Hepatocyte (in vitro differentiated cells): ENCODE measurements at regions not wholly inside any gene's neighbourhood (a gene's known extent, or its start where the extent isn't known, plus 50 kb on each side); places are given as distances from the start of the nearest gene placed in this dataset.
A peak's percentile ranks its signal among the peaks of the same experiment; 100 is the strongest.

Experiments used
- DNase-seq: peaks from one replicate; pipeline ENCODE4 v3.0.0-alpha.2; 2016; ENCODE audit warnings: low spot score
- H2AFZ ChIP-seq: fragments of 200-600 bp; sonication (generic); 2 replicates; pipeline ENCODE4 v1.6.0; 2016; ENCODE audit warnings: antibody characterized with exemption, mild to moderate bottlenecking
- H3K27ac ChIP-seq: fragments of 200-600 bp; sonication (generic); 2 replicates; pipeline ENCODE4 v1.5.1; 2016; ENCODE audit warnings: mild to moderate bottlenecking
- H3K27me3 ChIP-seq: fragments of 200-600 bp; sonication (generic); 2 replicates; pipeline ENCODE4 v1.6.1; 2016
- H3K36me3 ChIP-seq: fragments of 200-600 bp; sonication (generic); replicated peaks from 2 replicates; pipeline ENCODE4 v1.5.1; 2016; ENCODE audit warnings: low read depth; ENCODE audit not compliant: insufficient read depth
- H3K4me1 ChIP-seq: fragments of 200-600 bp; sonication (generic); 2 replicates; pipeline ENCODE4 v1.5.1; 2016; ENCODE audit warnings: mild to moderate bottlenecking, moderate library complexity; ENCODE audit not compliant: insufficient read depth
- H3K4me2 ChIP-seq: fragments of 200-600 bp; sonication (generic); 2 replicates; pipeline ENCODE4 v1.6.0; 2016
- H3K4me3 ChIP-seq: fragments of 200-600 bp; sonication (generic); 2 replicates; pipeline ENCODE4 v1.5.1; 2016; ENCODE audit warnings: mild to moderate bottlenecking
- H3K79me2 ChIP-seq: fragments of 200-600 bp; sonication (generic); 2 replicates; pipeline ENCODE4 v1.6.0; 2017; ENCODE audit warnings: mild to moderate bottlenecking
- H3K9me2 ChIP-seq: fragments of 200-600 bp; sonication (generic); replicated peaks from 2 replicates; pipeline ENCODE4 v1.6.0; 2017; ENCODE audit warnings: mild to moderate bottlenecking; ENCODE audit not compliant: insufficient read depth
- H3K9me3 ChIP-seq: fragments of 200-600 bp; sonication (generic); 2 replicates; pipeline ENCODE4 v1.5.1; 2016; ENCODE audit warnings: low read depth, mild to moderate bottlenecking
- H4K20me1 ChIP-seq: fragments of 200-600 bp; sonication (generic); 2 replicates; pipeline ENCODE4 v1.6.0; 2016; ENCODE audit warnings: mild to moderate bottlenecking; ENCODE audit not compliant: insufficient read depth, poor library complexity, severe bottlenecking
- EZH2 ChIP-seq: fragments of 200-600 bp; sonication (generic); IDR thresholded peaks from 2 replicates; pipeline ENCODE4 v1.6.1; 2016; ENCODE audit warnings: antibody characterized with exemption, mild to moderate bottlenecking, borderline replicate concordance
- EZH2phosphoT487 ChIP-seq: fragments of 200-600 bp; sonication (generic); IDR thresholded peaks from one replicate; pipeline ENCODE4 v1.6.1; 2018; ENCODE audit warnings: antibody characterized with exemption, mild to moderate bottlenecking, low read depth, moderate library complexity; ENCODE audit not compliant: unreplicated experiment, severe bottlenecking
- WGBS: methylation state at CpG from one replicate; pipeline ENCODE4 v1.1.6; 2016; ENCODE audit warnings: low lambda C conversion rate; ENCODE audit errors: missing lambda C conversion rate; 5-methylcytosine and 5-hydroxymethylcytosine counted together
- TF ChIP-seq, protein P1 (sequence below): fragments of 200-600 bp; sonication (generic); IDR thresholded peaks from 2 replicates; pipeline ENCODE4 v1.5.1; 2016; ENCODE audit warnings: antibody characterized with exemption, mild to moderate bottlenecking; ENCODE audit not compliant: poor library complexity

DNA sequence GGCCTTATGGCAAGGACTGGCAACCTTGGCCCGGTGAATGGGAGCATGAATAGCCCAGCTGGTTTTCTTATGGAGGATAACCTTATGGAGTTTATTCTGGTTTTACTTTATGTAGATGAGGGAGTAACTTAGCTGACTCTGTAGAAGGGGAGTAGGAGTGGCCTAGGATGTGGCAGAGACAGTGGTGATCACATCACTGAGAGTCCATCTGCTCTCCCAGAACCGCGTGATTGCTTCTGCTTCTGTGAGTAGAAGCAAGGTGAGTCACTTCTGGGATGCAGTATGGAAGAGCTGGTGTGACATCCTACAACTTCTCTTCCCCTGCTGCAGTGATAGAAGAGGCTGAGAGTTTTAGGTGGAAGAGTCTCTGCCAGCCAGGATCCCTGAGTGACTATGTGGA lies 129.2 kb downstream of the RPS24 start:
- Histone ChIP-seq H3K27me3 (no peaks in the 10 kb centered on the region), H3K4me2 (no peak overlapping the region), H3K4me1 (peaks cover 3% of the 10 kb centered on the region), H4K20me1 (no peaks in the 10 kb centered on the region), H3K9me2 (no peaks in the 10 kb centered on the region), H3K4me3 (no peak overlapping the region), H3K9me3 (no peaks in the 10 kb centered on the region), H2AFZ (no peak overlapping the region), H3K27ac (no peak overlapping the region), H3K79me2 (no peaks in the 10 kb centered on the region), H3K36me3 (no peaks in the 10 kb centered on the region)
- TF ChIP-seq EZH2 (no peak), EZH2phosphoT487 (no peak)
- TF ChIP-seq, protein P1, sequence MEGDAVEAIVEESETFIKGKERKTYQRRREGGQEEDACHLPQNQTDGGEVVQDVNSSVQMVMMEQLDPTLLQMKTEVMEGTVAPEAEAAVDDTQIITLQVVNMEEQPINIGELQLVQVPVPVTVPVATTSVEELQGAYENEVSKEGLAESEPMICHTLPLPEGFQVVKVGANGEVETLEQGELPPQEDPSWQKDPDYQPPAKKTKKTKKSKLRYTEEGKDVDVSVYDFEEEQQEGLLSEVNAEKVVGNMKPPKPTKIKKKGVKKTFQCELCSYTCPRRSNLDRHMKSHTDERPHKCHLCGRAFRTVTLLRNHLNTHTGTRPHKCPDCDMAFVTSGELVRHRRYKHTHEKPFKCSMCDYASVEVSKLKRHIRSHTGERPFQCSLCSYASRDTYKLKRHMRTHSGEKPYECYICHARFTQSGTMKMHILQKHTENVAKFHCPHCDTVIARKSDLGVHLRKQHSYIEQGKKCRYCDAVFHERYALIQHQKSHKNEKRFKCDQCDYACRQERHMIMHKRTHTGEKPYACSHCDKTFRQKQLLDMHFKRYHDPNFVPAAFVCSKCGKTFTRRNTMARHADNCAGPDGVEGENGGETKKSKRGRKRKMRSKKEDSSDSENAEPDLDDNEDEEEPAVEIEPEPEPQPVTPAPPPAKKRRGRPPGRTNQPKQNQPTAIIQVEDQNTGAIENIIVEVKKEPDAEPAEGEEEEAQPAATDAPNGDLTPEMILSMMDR: no peak
- WGBS: 99% methylated on average over 3 of the region's 3 CpGs
- DNase-seq: no peak

DNA sequence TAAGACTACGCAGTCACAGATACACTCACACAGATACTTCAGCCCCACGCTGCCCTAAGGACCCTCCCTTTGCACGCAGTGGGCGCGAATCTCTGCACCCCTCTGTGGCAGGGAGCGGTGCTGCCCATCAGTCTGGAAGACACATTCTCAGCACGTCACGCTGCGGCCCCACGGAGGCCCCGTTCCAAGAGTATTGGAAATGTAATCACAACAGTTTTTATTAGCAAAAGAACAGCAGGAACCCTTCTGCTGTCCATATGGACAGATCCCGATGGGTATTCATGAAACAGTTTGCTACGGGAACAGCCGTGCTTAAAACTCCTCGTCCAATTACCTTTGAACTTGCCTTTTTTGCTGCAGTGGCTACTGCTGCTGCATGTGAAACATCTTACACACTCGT lies 131.0 kb downstream of the RPS24 start:
- no peak for DNase-seq
- Histone ChIP-seq H3K4me3 (no peak overlapping the region), H3K27me3 (no peaks in the 10 kb centered on the region), H3K36me3 (no peaks in the 10 kb centered on the region), H3K4me1 (peaks cover 3% of the 10 kb centered on the region), H3K79me2 (no peaks in the 10 kb centered on the region), H2AFZ (no peak overlapping the region), H4K20me1 (no peaks in the 10 kb centered on the region), H3K9me3 (no peaks in the 10 kb centered on the region), H3K4me2 (peak overlapping the region; percentile 31), H3K27ac (no peak overlapping the region), H3K9me2 (no peaks in the 10 kb centered on the region)
- 76% methylated on average over 16 of the region's 16 CpGs for WGBS
- TF ChIP-seq EZH2phosphoT487 (no peak), EZH2 (no peak)
- TF ChIP-seq, protein P1: no peak

DNA sequence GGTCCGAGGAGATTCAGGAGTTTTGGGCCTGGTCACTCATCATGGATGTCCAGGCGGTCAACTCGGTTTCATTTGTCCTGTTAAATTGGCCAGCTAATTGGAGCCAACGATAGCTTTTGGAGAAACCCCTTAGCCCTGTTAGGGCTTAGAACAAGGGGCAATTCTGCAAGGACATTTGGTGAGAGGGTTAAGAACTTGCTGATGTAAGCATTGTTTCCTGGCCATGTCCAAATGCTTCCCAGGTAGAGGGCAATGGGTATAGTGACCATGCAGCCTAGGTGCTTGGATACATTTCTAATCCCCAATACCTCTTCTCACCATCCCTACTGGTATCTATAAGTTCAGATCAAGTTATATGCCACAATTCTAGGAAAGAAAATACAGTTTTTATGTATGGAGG lies 131.5 kb downstream of the RPS24 start:
- 96% methylated on average over 4 of the region's 4 CpGs for WGBS
- Histone ChIP-seq H3K27me3 (no peaks in the 10 kb centered on the region), H3K36me3 (no peaks in the 10 kb centered on the region)

More for the DNA sequence above, 131.5 kb downstream of the RPS24 start:
- H3K9me3 ChIP-seq: no peaks in the 10 kb centered on the region
- DNase-seq: no peak
- H3K4me1 ChIP-seq: peaks cover 3% of the 10 kb centered on the region
- no peaks in the 10 kb centered on the region for H3K9me2 ChIP-seq
- H2AFZ ChIP-seq: no peak overlapping the region
- no peak overlapping the region for H3K27ac ChIP-seq
- no peaks in the 10 kb centered on the region for H4K20me1 ChIP-seq
- TF ChIP-seq EZH2phosphoT487 (no peak), EZH2 (no peak)
- TF ChIP-seq, protein P1: no peak
- H3K4me3 ChIP-seq: no peak overlapping the region
- H3K4me2 ChIP-seq: peak overlapping the region; percentile 31
- H3K79me2 ChIP-seq: no peaks in the 10 kb centered on the region
